HG03060 (cell line): ENCODE measurements at regions not wholly inside any gene's neighbourhood (a gene's known extent, or its start where the extent isn't known, plus 50 kb on each side); places are given as distances from the start of the nearest gene placed in this dataset.
A peak's percentile ranks its signal among the peaks of the same experiment; 100 is the strongest.

ENCODE experiments used
- ATAC-seq: cut with Tn5 transposase; IDR thresholded peaks from one replicate; pipeline ENCODE4 v1.9.1; 2021; ENCODE audit warnings: low read depth, moderate number of reproducible peaks; ENCODE audit not compliant: unreplicated experiment

- no peak for ATAC-seq
Measured at GRCh38 chr21:31570824-31571566, 88.5 kb upstream of the SOD1 start.

- no peak for ATAC-seq
Measured at GRCh38 chr21:31566611-31567010, 92.9 kb upstream of the SOD1 start.

- no peak for ATAC-seq
Measured at GRCh38 chr21:31566064-31566463, 93.4 kb upstream of the SOD1 start.

- ATAC-seq, result no peak
Measured at GRCh38 chr21:31564439-31564838, 95.1 kb upstream of the SOD1 start.

GRCh38 chr21:31560479-31560878 is 99.0 kb upstream of the SOD1 start:
- ATAC-seq, result no peak

GRCh38 chr21:31559368-31560119 is 99.9 kb upstream of the SOD1 start:
- ATAC-seq, result peak; percentile 68

- ATAC-seq, result peak; percentile 66
Measured at GRCh38 chr21:31558962-31559367, 100.5 kb upstream of the SOD1 start.

- ATAC-seq, result peak; percentile 0
Measured at GRCh38 chr21:31558189-31558961, 101.1 kb upstream of the SOD1 start.

GRCh38 chr21:31557421-31558188 is 101.9 kb upstream of the SOD1 start:
- no peak for ATAC-seq

GRCh38 chr21:31556662-31557061 is 102.8 kb upstream of the SOD1 start:
- ATAC-seq, result no peak

GRCh38 chr21:31555741-31556191 is 103.7 kb upstream of the SOD1 start:
- no peak for ATAC-seq

GRCh38 chr21:31554511-31555022 is 104.9 kb upstream of the SOD1 start:
- no peak for ATAC-seq

- ATAC-seq, result no peak
Measured at GRCh38 chr21:31553926-31554325, 105.6 kb upstream of the SOD1 start.

- no peak for ATAC-seq
Measured at GRCh38 chr21:31553461-31553860, 106.0 kb upstream of the SOD1 start.

GRCh38 chr21:31552826-31553225 is 106.7 kb upstream of the SOD1 start:
- ATAC-seq, result no peak

GRCh38 chr21:31550070-31550469 is 109.4 kb upstream of the SOD1 start:
- no peak for ATAC-seq

GRCh38 chr21:31548688-31549087 is 110.8 kb upstream of the SOD1 start:
- no peak for ATAC-seq

GRCh38 chr21:31546443-31547170 is 112.9 kb upstream of the SOD1 start:
- no peak for ATAC-seq

- ATAC-seq, result no peak
Measured at GRCh38 chr21:31545036-31545435, 114.5 kb upstream of the SOD1 start.

GRCh38 chr21:31543191-31543590 is 116.3 kb upstream of the SOD1 start:
- ATAC-seq, result no peak
